T47D (cell line): ENCODE measurements at regions not wholly inside any gene's neighbourhood (a gene's known extent, or its start where the extent isn't known, plus 50 kb on each side); places are given as distances from the start of the nearest gene placed in this dataset.

Source experiments
- DNase-seq, 2 experiments: peaks; one replicate each; pipeline versions ENCODE4 v3.0.0 to v3.0.0-alpha.2; 2011 to 2012; ENCODE audit warnings: low read depth in 1 of 2, low spot score in 1 of 2
- JUND ChIP-seq: IDR thresholded peaks from 2 replicates; pipeline ENCODE4 v1.6.1; 2012; ENCODE audit warnings: low read depth
- in situ Hi-C: cut with HindIII; loops from 2 replicates; pipeline ENCODE4 v1.10.0; 2016; ENCODE audit warnings: low sequenced_read_pairs, low pct_unique_long_range_greater_than_20kb

DNA sequence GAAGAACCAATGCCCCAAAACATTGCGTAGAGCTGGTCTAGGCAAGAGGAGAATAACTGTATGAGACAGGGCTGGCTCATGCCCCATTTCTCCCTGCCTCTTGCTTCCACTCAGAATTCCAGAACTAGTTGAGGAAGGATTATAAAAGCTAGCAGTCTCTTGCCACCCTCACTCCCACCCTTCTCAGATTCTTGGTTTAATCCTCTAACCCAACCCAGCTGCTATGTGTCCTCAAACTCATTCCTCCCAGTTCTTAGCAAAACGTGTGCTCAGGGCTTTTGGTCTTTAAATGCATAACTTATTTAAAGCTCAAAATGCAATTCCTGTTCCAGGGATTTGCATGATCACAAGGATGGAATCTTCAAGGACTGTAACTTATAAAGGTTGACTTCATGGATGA, 466.3 kb downstream of the COG6 start:
- in situ Hi-C loops: no loop called here
- TF ChIP-seq JUND: no peak
- DNase-seq: no peak

DNA sequence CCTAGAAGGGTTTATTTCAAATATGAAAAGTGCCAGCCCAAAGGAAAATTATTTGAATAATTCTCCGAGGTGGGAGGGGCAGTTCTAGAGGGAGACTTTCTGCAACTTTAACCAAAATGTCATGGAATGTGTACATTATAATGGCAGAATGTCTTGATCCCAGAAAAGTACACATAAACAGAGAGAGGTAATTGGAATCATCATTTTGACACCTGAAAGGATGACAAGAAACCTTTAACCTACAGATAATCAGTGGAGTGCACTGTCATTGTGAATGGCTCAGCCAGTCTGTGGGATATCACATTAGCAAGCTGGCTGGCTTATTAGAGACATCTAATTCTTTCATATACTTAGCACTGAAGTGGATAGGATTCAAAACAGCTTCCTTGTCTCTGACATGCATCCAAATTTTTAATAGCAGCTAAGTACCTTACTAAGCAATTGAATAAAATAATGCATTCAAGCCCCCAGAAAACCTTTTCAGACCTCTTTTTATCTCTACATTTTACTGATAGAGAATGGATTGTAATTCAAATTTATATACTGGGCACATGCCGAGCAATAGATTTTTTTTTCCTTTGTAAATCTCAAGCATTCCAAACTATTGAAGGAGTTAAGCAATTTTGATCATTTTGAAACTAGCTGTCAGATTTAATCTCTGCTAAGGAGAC, 468.6 kb downstream of the COG6 start:
- TF ChIP-seq JUND: no peak
- DNase-seq: no peak
- in situ Hi-C loops: no loop called here

DNA sequence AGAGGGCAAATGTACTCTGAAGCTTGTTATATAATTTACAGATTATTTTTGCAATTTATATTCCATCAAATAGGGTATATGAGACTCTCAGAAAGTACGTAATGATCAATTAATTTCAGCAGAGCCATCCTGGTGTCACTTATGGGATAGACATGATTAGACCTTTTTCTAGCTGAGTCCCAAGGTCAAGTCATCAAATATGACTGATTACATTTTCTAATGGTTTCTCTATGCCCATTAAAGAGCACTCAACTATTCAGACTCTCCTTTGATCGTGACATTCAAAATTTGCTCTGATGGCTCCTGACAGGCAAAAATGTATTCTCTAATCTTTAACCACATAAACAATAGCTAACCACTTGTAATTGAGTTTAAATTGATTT, 469.2 kb downstream of the COG6 start:
- DNase-seq: no peak
- TF ChIP-seq JUND: no peak
- in situ Hi-C loops: no loop called here

DNA sequence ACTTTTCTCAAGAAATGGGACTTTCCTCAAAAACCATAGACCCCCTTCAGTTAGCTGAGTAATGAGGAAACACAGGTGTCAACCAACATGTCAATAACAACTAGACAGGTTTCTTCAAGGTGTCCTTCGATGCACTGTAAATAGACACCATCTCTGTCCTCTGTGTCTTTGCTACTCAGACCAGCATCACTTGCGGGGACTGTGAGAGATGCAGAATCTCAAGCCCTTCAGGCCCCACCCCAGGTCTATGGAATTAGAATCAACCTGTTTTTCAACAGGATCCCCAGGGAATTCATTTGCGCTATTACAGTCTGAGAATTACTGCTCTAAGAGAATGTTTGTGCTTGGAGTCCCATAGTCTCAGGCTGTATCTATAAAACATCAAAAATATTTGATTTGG, 469.9 kb downstream of the COG6 start:
- TF ChIP-seq JUND: no peak
- in situ Hi-C loops: no loop called here
- no peak for DNase-seq

DNA sequence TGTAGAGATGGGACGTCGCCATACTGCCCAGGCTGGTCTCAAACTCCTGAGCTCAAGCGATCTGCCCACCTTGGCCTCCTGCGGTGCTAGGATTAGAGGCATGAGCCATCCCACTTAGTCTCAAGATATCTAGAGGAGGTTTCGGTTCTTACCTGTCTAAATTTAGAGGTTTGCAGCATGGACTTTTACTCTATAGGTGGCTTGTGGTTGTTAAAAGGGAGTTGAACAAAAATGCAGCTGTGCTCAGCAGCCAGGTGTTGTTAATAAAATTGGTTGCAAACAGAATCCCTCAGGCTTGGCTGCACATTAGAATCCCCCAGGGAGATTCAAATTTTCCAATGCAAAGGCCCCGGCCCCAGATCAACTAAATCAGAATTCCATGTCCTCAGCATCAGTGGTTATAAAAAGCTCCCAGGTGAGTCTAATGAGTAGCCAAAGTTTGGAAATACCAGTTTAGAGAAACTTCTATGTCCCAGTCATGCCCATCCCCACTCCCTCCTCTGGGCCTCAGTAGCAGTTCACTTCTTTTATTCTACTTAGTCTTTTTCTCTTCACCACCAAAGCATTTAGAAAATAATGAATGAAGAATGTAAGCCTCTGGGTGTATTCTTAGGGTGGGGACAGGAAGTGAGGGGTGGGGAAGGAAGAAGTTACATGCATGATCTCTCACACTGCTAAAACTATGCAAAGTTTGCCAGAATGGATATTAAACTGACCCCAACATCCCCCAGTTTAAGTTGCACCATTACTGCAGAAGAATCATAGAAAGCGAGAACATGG, 471.0 kb downstream of the COG6 start:
- in situ Hi-C loops: no loop called here
- no peak for DNase-seq
- no peak for TF ChIP-seq JUND

DNA sequence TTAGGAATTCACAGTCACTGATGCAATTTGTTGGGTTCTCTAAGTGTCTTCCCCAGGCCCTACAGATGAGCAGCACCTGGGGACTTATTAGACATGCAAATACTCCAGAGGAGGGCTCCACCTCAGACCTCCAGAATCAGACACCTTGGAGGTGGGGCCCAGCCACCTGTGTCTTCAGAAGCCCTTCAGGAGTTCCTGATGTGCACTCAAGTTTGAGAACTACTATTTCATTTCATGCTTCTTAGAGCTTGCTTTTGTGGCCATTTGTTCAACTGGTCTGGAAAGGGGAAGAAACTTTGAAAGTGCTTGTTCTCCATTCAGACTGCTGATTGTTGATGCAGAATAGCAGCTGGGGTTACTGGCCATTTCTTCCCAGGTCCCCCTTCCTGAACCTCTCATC, 472.0 kb downstream of the COG6 start:
- in situ Hi-C loops: no loop called here
- TF ChIP-seq JUND: no peak
- no peak for DNase-seq

DNA sequence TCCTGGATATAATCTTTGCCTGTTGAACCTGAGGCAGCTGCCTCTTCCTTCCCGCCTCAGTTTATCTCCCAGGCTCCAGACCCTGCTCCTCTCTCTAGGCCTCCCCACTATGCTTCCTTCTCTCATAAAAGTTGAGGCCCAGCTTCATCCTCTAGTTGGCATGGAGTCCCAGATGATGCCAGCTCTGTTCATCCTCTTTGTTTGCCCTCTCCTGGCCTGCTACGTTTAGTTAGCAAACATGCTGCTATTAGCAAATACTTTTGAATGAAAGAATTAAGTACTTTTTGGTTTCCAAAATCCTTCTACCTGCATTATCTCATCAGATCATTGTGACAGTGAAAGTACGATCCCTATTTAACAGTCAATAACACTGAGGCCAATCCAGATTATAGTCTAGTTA, 472.5 kb downstream of the COG6 start:
- no peak for DNase-seq
- no peak for TF ChIP-seq JUND
- in situ Hi-C loops: no loop called here

DNA sequence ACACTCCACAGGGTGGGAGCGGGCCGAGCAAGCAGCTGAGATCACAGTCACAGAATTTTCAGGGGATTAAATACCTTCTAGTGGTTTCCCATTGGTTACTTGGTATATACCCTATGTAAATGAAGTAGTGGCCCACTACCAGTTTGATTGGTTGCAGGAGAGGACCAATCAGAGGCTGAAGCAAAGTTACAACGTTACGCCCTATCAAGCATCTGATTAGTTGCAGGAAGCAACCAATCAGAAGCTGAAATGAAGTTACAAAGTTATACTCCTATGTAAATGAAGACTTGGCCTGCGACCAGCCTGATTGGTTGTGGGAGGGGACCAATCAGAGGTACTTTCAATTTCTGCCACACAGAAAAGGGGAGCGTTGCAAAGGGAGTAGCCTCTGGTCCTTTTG, 474.0 kb downstream of the COG6 start:
- in situ Hi-C loops: no loop called here
- no peak for TF ChIP-seq JUND
- DNase-seq: peak in 1 of 2 experiments; percentile 2

DNA sequence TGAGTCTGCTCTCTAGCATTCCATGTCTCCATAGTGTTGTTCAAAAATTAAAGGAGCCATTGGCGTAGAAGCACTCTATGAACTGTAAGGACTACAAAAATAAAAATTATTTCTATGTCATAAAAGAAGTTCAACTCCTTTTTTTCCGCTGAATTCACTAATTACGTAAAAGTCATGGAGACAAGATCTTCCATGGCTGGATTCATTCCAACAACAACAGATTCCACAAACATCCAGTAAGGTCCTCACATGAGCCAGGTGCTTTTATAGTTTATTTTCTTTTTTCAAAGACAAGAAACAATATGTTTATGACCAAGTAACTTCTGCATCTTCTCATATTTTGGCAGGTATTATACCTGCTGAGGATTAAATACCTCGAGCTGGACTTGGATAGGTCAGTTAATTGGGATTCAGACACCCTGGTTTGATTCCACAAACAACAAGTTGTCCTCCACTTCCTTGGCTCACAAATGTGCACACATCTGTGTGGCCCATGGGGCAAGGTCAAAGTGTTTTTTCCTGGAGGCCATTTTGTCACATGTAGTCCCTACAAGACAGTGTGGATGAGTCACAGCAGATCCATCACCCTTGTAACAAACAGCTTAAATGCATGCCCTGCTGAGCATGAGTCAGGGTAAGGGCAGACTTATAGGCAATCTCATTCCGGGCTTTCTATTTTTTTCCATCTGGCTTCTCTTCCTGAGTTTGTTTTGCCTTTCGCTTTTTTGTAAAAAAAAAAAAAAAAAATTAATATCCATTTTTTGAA, 475.6 kb downstream of the COG6 start:
- no peak for TF ChIP-seq JUND
- DNase-seq: no peak
- in situ Hi-C loops: no loop called here

DNA sequence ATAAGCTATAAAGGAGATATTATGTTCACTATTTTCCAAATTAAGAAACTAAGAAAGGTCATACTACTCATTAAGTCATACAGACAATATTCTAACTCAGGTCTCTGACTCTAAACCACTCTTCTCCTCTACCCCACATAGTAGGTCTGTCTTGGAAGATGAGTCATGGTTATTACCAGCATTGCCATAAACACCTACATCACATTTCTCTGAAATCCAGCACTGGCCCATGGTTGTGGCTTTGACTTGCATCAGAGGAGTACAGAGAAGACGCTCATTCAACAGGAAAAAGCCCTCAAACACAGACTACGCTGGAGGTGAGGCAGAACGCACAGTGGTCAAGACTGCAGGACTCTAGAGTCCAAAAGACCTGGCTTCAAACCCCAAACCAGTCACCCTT, 476.8 kb downstream of the COG6 start:
- no peak for DNase-seq
- in situ Hi-C loops: no loop called here
- TF ChIP-seq JUND: no peak

DNA sequence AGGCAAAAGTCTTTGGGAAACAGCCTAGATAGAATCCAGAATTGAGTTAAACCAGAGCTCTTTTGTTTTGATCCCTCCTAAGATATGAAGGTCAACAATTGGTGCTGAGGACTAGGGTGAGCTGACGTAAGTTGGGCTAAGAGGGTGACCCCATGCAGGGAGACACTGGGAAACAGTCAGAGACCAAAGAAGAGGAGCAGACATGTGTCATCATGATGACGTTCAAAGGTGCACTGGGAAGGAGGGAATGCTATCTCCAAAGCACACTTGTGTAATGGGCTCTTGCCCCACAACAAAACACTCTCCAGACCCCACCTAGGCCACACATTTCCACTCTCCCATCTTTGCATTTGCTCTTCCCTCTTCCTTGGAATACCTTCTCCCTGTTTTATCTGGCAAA, 481.4 kb downstream of the COG6 start:
- in situ Hi-C loops: no loop called here
- TF ChIP-seq JUND: no peak

DNA sequence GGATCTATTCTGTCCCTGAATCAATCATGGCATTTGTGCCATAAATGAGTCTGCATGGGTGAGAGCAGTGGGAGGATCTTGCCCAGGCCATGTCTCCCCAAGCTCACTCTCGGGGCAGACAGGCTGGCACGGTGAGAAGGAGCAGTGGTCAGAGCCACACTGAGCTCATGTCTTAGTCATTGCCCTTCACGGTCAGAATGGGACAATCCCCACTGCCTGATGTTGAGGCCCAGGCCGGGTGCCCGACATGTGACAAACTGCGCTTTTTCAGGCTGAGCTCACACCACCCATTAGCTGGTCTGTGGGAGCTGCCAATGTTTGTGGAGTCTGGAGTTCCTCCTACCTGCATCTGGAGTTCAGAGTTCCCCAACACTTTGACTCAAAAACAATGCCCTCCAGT, 481.9 kb downstream of the COG6 start:
- in situ Hi-C loops: no loop called here

More for the DNA sequence above, 481.4 kb downstream of the COG6 start:
- DNase-seq: no peak

More for the DNA sequence above, 481.9 kb downstream of the COG6 start:
- DNase-seq: no peak
- no peak for TF ChIP-seq JUND
